HPDE6-E6E7 (cell line): ENCODE measurements at regions not wholly inside any gene's neighbourhood (a gene's known extent, or its start where the extent isn't known, plus 50 kb on each side); places are given as distances from the start of the nearest gene placed in this dataset.

Source experiments
- DNase-seq: peaks from one replicate; pipeline ENCODE4 v3.0.0; 2011; ENCODE audit warnings: missing footprints; ENCODE audit errors: extremely low spot score

- DNase-seq = no peak
Observed at GRCh38 chr2:65654496-65654895, 222.1 kb upstream of the SPRED2 start.

GRCh38 chr2:65652066-65652465, 219.7 kb upstream of the SPRED2 start:
- no peak for DNase-seq

GRCh38 chr2:65649811-65650589, 217.6 kb upstream of the SPRED2 start:
- no peak for DNase-seq

DNA sequence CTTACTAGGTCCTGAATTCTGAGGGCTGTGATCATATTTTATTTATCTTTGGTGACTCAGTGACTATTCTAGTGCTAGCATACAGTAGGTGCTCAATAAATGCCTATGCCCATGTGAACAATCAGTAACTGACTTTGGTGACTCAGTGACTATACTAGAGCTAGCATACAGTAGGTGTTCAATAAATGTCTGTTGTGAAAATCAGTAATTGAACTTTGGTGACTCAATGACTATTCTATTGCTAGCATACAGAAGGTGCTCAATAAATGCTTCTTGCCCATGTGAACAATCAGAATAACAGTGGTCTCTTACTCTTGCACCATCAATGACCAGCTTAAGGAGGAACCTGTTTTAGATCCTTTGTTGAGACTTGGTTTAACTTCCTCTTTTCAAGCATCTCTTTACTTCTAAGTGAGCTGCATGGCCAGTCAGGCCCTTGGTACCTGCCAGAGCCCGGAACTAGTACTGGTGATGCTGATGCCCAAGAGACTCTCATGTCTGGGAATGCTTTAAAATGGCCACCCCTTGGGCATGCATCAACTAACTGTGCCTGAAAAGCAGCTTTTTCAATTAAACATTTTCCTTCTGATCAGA, 214.9 kb upstream of the SPRED2 start:
- DNase-seq = no peak

- no peak for DNase-seq
Observed at GRCh38 chr2:65640793-65641103, 208.3 kb upstream of the SPRED2 start.

DNA sequence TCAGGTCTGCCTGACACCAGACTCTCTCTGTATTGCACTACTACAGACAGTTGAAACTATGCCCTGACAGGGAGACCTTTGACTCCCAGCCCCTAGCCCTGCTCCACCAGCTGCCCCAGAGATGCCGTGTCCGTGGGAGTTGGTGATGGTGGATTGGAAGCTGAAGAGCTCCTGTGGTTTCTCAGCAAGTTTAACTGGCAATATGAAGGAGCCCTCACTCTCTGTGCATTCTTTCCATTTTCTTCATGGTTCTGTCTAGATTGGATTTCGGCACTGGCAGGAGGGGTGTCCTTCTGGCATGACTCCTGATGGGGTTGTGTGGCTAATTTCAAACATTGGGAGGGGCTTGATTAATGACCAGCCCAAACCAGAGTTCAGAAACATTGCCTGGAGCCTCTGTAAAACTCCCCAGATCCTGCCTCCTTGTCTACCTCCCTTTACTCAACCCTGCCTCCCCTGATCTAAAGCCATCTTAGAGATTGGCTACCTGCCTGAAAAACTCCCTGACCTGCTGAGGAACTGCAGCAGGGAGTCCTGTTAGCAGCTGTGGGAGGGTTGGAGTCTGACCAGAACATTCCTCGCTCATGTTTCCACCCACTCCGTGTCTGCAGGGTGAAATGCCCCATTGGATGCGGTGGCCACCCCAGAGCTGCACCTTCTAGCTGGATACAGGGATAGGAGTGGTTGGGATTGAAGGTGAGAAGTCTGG, 206.9 kb upstream of the SPRED2 start:
- no peak for DNase-seq

DNA sequence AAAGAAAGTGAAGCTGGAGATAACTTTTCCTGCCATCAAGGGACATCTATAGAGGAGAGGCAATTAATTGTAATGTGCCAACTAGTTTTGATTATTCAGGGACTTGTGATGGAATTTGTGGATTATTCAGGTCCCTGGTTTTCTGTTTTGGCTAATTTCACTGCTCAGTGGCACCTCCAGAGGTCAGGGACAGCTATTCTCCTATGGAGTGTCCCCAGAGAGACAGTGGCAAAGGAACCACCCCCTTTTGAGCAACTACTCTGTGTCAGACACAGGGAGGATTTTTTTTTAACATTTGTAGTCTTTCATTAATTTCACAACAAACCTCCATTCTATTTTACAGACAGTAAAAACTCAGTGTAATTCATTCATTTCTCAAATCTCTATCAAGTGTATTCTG, 206.0 kb upstream of the SPRED2 start:
- DNase-seq = no peak

GRCh38 chr2:65636813-65637483, 204.5 kb upstream of the SPRED2 start:
- no peak for DNase-seq

- DNase-seq = no peak
Observed at GRCh38 chr2:65636024-65636423, 203.6 kb upstream of the SPRED2 start.

DNA sequence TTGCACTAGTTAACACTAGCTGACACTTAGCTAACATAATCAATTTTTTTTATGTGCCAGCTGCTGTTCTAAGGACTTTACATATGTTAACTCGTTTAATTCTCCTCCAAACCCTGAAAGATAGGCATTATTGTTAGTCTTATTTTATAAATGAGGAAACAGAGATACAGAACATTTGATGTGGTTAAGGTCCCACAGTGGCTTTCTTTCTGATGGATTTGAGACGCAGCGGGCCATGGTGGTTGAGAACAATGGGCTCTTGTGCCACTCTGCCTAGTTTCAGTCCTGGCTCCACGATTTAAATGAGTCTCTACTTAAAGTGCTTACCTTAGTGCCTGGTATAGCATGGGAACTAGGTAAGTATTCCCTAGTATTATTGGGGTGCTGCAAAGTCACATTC, 201.9 kb upstream of the SPRED2 start:
- DNase-seq = no peak

- DNase-seq = peak; percentile 23
Observed at GRCh38 chr2:65630643-65631042, 198.2 kb upstream of the SPRED2 start.

DNA sequence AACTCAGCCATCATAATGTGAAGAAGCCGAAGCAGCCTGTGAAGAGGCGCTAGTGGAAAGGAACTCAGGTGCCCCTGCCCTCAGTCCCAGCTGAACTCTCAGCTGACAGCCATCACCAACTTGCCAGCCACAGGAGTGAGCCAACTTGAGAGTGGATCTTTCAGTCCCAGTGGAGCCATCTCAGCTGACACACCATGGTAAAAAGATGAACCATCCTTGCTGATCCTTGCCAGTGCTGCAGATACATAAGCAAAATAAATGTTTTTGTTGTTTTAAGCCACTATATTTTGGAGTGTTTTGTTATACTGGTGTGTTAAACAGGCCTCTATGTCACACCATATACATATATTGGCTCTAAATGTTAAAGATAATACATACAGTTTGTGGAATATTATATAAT, 195.8 kb upstream of the SPRED2 start:
- no peak for DNase-seq

DNA sequence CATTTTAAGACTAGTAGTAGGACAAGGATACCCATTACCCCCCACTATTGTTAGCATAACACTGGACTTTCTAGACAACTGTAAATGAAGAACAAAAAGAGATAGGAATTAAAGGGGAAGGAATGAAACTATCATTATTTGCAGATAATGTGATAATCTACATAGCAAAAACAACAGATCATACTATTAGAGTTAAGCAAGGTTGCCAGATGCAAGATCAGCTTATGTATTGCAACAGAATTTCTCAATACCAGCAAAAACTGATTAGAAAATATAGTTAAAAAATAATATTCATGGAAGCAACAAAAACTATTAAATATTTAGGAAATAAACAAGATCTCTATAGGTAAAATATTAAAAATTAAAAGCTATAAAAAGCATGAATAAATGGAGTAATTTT, 194.4 kb upstream of the SPRED2 start:
- no peak for DNase-seq

DNA sequence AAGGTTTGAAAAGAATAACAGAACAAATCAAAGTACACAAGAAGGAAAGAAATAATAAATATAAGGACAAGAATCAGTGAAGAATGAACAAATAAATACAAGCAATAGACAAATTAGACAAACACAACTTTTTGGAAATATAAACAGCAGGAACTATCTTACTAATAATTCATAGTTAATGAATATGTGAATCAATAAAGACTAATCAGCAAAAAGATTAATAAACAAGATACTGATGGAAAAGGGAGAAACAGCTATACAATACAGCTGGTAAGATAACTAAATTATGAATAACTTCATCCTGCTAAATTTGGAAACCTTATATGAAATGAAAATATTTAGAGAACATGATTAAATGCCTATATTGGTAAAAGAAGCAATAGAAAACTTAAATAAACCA, 193.6 kb upstream of the SPRED2 start:
- DNase-seq = no peak

GRCh38 chr2:65622951-65623535, 190.6 kb upstream of the SPRED2 start:
- DNase-seq = no peak

DNA sequence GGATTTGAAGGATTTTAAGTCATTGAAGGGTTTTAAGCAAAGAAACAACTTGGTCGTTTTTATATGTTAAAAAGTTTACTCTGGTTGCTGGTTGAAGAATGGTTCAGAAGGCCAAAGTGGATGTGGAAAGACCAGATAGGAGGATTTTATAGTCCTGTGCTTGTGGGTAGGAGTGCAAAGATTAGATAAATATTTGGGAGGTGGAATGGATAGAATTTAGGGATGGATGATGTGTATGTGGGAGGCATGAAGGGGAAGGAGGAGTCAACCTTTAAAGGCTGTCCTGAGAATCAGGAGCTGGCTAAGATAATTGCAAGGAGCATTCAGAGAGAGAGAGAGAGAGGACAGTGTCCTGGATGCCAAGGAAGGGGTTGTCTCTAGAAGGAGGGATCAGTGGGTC, 190.1 kb upstream of the SPRED2 start:
- DNase-seq = no peak

DNA sequence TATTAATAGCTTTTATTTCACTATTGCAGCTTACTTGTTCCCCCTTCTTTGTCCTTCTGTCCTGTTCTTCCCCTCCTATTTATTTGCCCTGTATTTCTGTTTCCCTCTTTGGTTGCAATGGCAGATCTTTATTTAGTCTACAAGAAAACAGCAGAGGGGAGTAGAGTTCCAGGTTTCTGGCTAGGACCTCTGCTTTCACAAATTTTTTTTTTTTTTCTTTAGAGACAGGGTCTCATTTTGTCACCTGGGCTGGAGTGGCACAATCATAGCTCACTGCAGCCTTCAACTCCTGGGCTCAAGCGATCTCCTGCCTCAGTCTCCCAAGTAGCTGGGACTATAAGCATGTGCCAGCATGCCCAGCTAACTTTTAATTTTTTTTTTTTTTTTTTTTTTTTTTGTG, 188.1 kb upstream of the SPRED2 start:
- DNase-seq = no peak

DNA sequence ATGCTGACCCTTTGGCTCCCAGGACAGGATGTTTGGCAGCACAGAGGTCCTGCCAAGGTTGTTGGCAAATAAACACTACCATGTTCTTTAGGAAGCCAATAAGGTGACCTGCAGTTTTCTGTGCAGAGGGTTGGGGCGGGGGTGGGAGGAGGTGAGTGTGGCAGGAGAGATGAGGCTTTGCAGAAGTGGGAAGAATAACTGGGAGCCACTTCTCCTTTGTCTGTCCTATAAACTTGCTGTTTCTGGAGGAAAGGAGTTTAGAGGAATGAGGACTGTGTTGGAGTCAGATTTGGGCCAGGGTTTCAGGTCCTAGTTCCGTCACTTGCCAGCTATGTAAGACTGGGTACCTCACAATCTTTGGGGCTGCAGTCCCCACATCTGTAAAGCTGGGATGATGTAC, 187.6 kb upstream of the SPRED2 start:
- no peak for DNase-seq

GRCh38 chr2:65615602-65616001, 183.2 kb upstream of the SPRED2 start:
- DNase-seq = no peak

GRCh38 chr2:65613968-65614555, 181.7 kb upstream of the SPRED2 start:
- DNase-seq = no peak

- no peak for DNase-seq
Observed at GRCh38 chr2:65611488-65611887, 179.1 kb upstream of the SPRED2 start.

DNA sequence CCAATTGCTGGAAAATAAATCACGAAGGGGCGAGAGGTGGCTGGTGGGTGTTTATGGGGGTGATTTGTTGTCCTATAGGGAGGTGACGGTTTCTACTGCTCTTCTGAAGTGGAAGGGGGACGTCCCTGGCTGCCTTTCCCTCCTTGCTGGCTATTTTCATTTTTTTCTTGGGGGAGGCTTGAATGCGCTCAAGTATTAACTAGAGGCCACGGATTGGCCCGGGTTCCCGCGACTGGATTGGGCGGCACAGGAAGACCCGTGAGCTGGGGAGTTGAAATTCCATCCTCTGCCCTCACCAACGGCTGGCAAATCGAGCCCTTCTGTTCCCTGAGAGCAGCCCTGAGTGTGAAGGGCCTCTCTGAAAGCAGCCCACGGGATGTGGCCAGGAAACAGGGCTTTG, 176.5 kb upstream of the SPRED2 start:
- DNase-seq = no peak
